WERI-Rb-1 (cell line): ENCODE measurements at regions not wholly inside any gene's neighbourhood (a gene's known extent, or its start where the extent isn't known, plus 50 kb on each side); places are given as distances from the start of the nearest gene placed in this dataset.

Experiments used
- DNase-seq: peaks from one replicate; pipeline ENCODE4 v3.0.0-alpha.2; 2020
- H3K27ac ChIP-seq: fragments of 250-450 bp; sonication (Bioruptor Pico); 2 replicates; pipeline ENCODE4 v1.5.1; 2020; ENCODE audit warnings: mild to moderate bottlenecking, moderate library complexity
- H3K27me3 ChIP-seq: fragments of 250-450 bp; sonication (Bioruptor Pico); 2 replicates; pipeline ENCODE4 v1.5.1; 2021; ENCODE audit warnings: mild to moderate bottlenecking, low read depth, moderate library complexity; ENCODE audit not compliant: insufficient read depth, severe bottlenecking
- H3K36me3 ChIP-seq: fragments of 250-450 bp; sonication (Bioruptor Pico); 2 replicates; pipeline ENCODE4 v1.5.1; 2020; ENCODE audit warnings: mild to moderate bottlenecking, moderate library complexity
- H3K4me3 ChIP-seq: 2 replicates; pipeline ENCODE4 v1.5.1; 2011; ENCODE audit warnings: low read depth, mild to moderate bottlenecking, control low read depth, low read length
- H3K9me3 ChIP-seq: fragments of 250-450 bp; sonication (Bioruptor Pico); 2 replicates; pipeline ENCODE4 v1.5.1; 2021; ENCODE audit warnings: mild to moderate bottlenecking, moderate library complexity; ENCODE audit not compliant: severe bottlenecking
- TF ChIP-seq, protein P1 (sequence below): IDR thresholded peaks from 2 replicates; pipeline ENCODE4 v1.5.1; 2011; ENCODE audit warnings: low read depth, mild to moderate bottlenecking, control low read depth, inconsistent platforms, low read length

GRCh38 chr3:20462723-20463122 is 276.7 kb upstream of the SGO1 start:
- H3K4me3 ChIP-seq = no peak overlapping the region
- no peak for DNase-seq
- H3K27ac ChIP-seq = no peak overlapping the region
- H3K27me3 ChIP-seq = no peaks in the 10 kb centered on the region
- TF ChIP-seq, protein P1, sequence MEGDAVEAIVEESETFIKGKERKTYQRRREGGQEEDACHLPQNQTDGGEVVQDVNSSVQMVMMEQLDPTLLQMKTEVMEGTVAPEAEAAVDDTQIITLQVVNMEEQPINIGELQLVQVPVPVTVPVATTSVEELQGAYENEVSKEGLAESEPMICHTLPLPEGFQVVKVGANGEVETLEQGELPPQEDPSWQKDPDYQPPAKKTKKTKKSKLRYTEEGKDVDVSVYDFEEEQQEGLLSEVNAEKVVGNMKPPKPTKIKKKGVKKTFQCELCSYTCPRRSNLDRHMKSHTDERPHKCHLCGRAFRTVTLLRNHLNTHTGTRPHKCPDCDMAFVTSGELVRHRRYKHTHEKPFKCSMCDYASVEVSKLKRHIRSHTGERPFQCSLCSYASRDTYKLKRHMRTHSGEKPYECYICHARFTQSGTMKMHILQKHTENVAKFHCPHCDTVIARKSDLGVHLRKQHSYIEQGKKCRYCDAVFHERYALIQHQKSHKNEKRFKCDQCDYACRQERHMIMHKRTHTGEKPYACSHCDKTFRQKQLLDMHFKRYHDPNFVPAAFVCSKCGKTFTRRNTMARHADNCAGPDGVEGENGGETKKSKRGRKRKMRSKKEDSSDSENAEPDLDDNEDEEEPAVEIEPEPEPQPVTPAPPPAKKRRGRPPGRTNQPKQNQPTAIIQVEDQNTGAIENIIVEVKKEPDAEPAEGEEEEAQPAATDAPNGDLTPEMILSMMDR = no peak
- H3K36me3 ChIP-seq = no peaks in the 10 kb centered on the region
- H3K9me3 ChIP-seq = peaks cover 4% of the 10 kb centered on the region

- Histone ChIP-seq H3K27me3 (no peaks in the 10 kb centered on the region), H3K9me3 (peaks cover 7% of the 10 kb centered on the region), H3K36me3 (no peaks in the 10 kb centered on the region), H3K27ac (no peak overlapping the region), H3K4me3 (no peak overlapping the region)
- DNase-seq = no peak
- TF ChIP-seq, protein P1 = no peak
Measured at GRCh38 chr3:20462226-20462625, 276.2 kb upstream of the SGO1 start.

- peaks cover 9% of the 10 kb centered on the region for H3K9me3 ChIP-seq
- DNase-seq = no peak
Measured at GRCh38 chr3:20458994-20459716, 273.1 kb upstream of the SGO1 start.

GRCh38 chr3:20456511-20456910 is 270.5 kb upstream of the SGO1 start:
- TF ChIP-seq, protein P1 = no peak
- Histone ChIP-seq H3K27ac (no peak overlapping the region), H3K9me3 (peaks cover 9% of the 10 kb centered on the region), H3K4me3 (no peak overlapping the region), H3K36me3 (no peaks in the 10 kb centered on the region), H3K27me3 (no peaks in the 10 kb centered on the region)
- DNase-seq = no peak

More at GRCh38 chr3:20458994-20459716, 273.1 kb upstream of the SGO1 start:
- Histone ChIP-seq H3K4me3 (no peak overlapping the region), H3K36me3 (no peaks in the 10 kb centered on the region), H3K27me3 (no peaks in the 10 kb centered on the region), H3K27ac (no peak overlapping the region)
- TF ChIP-seq, protein P1 = no peak

DNA sequence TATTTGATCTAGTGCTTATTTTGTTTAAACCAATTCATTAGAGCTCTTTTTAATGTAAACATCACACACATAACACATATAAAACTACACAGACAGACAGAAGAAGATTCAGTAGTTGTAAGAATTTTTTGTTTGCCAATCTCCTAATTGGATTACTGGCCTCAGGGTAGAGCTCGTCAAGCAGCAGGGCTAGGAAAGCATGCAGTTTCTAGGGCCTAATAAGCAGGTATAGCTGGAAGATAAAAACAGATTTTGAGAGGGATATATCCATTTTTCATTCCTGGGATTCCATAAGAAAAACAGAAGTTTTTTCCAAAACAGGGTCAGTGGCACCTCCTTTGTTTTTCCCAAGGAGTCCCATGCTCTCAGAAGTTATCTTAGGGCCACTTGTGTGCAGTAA is 265.2 kb upstream of the SGO1 start:
- Histone ChIP-seq H3K36me3 (no peaks in the 10 kb centered on the region), H3K9me3 (peaks cover 2% of the 10 kb centered on the region), H3K4me3 (no peak overlapping the region), H3K27me3 (no peaks in the 10 kb centered on the region), H3K27ac (no peak overlapping the region)
- DNase-seq = peak; percentile 15
- TF ChIP-seq, protein P1 = no peak

GRCh38 chr3:20450611-20451010 is 264.6 kb upstream of the SGO1 start:
- no peaks in the 10 kb centered on the region for H3K9me3 ChIP-seq

More at GRCh38 chr3:20450611-20451010, 264.6 kb upstream of the SGO1 start:
- Histone ChIP-seq H3K27ac (no peak overlapping the region), H3K27me3 (no peaks in the 10 kb centered on the region), H3K36me3 (no peaks in the 10 kb centered on the region), H3K4me3 (no peak overlapping the region)
- TF ChIP-seq, protein P1 = no peak
- DNase-seq = no peak
